K562 (cell line): ENCODE measurements at regions not wholly inside any gene's neighbourhood (a gene's known extent, or its start where the extent isn't known, plus 50 kb on each side); places are given as distances from the start of the nearest gene placed in this dataset.

Experiments used
- CTCF ChIP-seq, 3 experiments: IDR thresholded peaks in 2 of 3; conservative IDR thresholded peaks in 1 of 3; 2 replicates each; pipeline ENCODE4 v1.5.1; 2011 to 2012; ENCODE audit warnings: low read length in 3 of 3, mild to moderate bottlenecking in 3 of 3, control low read depth in 2 of 3, improper control_type of control experiment in 1 of 3, inconsistent platforms in 1 of 3, low read depth in 1 of 3, mixed read lengths in 1 of 3, moderate library complexity in 1 of 3; ENCODE audit not compliant: insufficient read depth in 2 of 3
- EZH2 ChIP-seq: IDR thresholded peaks from 2 replicates; pipeline ENCODE4 v1.6.1; 2012; ENCODE audit warnings: low read depth, mild to moderate bottlenecking, inconsistent platforms, low read length, borderline replicate concordance
- FOSL1 ChIP-seq: fragments of 200-800 bp; sonication (Bioruptor generic); conservative IDR thresholded peaks from 2 replicates; pipeline ENCODE4 v1.6.1; 2016; ENCODE audit warnings: missing genetic modification characterization, missing compliant biosample characterization
- GTF2F1 ChIP-seq: IDR thresholded peaks from 2 replicates; pipeline ENCODE4 v1.6.1; 2011; ENCODE audit warnings: low read depth, low read length, improper control_type of control experiment
- HMG20B ChIP-seq: fragments of 250-450 bp; sonication (Bioruptor Pico); IDR thresholded peaks from 2 replicates; pipeline ENCODE4 v1.5.0; 2021; ENCODE audit warnings: mild to moderate bottlenecking
- SIX5 ChIP-seq, 2 experiments: IDR thresholded peaks; 2 replicates each; pipeline ENCODE4 v1.6.1; 2011; ENCODE audit warnings: low read length in 2 of 2, borderline replicate concordance in 1 of 2, low read depth in 1 of 2, mild to moderate bottlenecking in 1 of 2, moderate library complexity in 1 of 2; ENCODE audit not compliant: insufficient read depth in 1 of 2
- TRIM24 ChIP-seq, 2 experiments: fragments of 450-650 bp; IDR thresholded peaks; 2 replicates each; pipeline ENCODE4 v1.6.1; 2016
- ZNF146 ChIP-seq: IDR thresholded peaks from one replicate; pipeline ENCODE4 v1.6.1; 2018; ENCODE audit warnings: missing compliant biosample characterization; ENCODE audit not compliant: unreplicated experiment

DNA sequence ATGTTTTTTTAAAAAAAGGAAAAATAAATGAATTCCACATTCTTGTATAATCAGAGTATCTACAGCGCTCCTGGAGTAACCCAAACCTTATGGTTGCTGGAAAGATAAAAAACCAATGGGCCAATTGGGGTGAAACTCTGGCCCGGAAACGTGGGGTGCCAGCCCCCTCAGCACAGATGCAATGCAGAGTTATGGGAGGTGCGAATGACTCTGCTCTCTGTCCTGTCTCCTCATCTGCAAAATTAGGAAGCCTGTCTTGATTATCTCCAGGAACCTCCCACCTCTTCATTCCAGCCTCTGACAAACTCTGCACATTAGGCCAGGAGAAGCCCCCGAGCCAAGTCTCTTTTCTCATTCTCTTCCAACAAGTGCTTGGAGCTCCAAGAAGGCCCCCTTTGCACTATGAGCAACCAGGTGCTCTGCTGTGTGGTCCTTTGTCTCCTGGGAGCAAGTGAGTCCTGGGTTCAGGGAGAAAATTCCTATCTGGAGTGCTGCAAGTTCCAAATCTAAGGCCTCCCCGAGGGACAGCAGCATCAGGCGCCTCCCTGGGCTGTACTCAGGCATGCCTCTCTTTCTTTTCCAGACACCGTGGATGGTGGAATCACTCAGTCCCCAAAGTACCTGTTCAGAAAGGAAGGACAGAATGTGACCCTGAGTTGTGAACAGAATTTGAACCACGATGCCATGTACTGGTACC, 130.5 kb upstream of the PRSS1 start:
- TF ChIP-seq GTF2F1 (no peak), FOSL1 (tag) (no peak), TRIM24 (IDR thresholded peaks at IDR 0.05) (no peak), HMG20B (CRISPR knock-in tag) (no peak), SIX5 (IDR thresholded peaks at IDR 0.05; ENCODE audit: borderline replicate concordance in 1 of 2, insufficient read depth in 1 of 2, low read depth in 1 of 2, low read length in 2 of 2) (no peak), EZH2 (no peak), ZNF146 (CRISPR knock-in tag) (no peak), CTCF (IDR thresholded peaks at IDR 0.05 in 2 of 3, conservative IDR thresholded peaks at IDR 0.05 in 1 of 3; ENCODE audit: insufficient read depth in 2 of 3, low read depth in 1 of 3, low read length in 3 of 3) (no peak)
